ENCODE measurements at regions not wholly inside any gene's neighbourhood (a gene's known extent, or its start where the extent isn't known, plus 50 kb on each side); places are given as distances from the start of the nearest gene placed in this dataset.

DNA sequence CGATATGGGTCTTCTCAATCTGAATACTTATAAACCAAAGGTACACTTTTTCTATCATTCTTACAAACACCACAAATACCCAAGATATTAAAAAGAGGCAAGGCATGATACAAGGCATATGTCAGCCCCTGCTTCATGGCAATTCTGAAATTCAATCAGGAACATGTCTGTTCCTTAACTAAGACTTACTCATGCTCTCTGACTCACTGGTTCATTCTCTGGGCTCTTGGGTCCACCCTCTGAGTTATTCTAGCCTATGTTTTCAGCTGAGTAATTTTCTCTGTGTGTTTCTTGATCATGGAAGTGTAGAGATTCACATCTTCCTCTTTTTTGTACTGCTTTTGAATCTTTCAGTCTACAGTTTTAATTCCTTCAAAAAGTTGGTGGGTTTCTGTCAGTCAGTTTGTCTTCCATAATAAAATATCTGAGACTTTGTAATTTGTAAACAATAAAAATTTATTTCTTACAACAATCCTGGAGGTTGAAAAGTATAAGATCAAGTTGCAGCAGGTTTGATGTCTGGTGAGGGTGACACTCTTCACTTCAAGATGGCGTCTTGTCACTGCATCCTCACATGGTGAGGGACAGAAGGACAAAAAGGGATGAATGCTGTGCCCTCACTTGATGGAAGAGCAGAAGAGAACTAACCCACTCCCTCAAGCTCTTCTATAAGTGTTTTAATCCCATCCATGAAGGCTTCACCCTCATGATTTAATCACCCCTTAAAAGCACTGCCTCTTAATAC lies 211.7 kb downstream of the FAM76B start:
- peaks cover 2% of the 10 kb centered on the region in 2 donors for H3K27me3 Mint-ChIP-seq
- no peaks in the 10 kb centered on the region for H3K36me3 Mint-ChIP-seq
- H3K27ac Mint-ChIP-seq, result no peak overlapping the region
- DNase-seq (ENCODE audit: low spot score) (no peak), ATAC-seq (no peak)
- H3K4me1 Mint-ChIP-seq (ENCODE audit: low read depth in 2 of 2), result no peaks in the 10 kb centered on the region
- peaks cover 2% of the 10 kb centered on the region for H3K9me3 Mint-ChIP-seq
- no peak overlapping the region for H3K4me3 Mint-ChIP-seq

GRCh38 chr11:95576146-95576845 lies 213.3 kb downstream of the FAM76B start:
- Mint-ChIP-seq H3K36me3 (no peaks in the 10 kb centered on the region), H3K9me3 (peaks cover 2% of the 10 kb centered on the region), H3K27me3 (peaks cover 0 to 2% of the 10 kb centered on the region in 2 donors), H3K4me3 (no peak overlapping the region), H3K4me1 (ENCODE audit: low read depth in 2 of 2) (no peaks in the 10 kb centered on the region), H3K27ac (no peak overlapping the region)
- DNase-seq (ENCODE audit: low spot score), result no peak
- ATAC-seq, result no peak

DNA sequence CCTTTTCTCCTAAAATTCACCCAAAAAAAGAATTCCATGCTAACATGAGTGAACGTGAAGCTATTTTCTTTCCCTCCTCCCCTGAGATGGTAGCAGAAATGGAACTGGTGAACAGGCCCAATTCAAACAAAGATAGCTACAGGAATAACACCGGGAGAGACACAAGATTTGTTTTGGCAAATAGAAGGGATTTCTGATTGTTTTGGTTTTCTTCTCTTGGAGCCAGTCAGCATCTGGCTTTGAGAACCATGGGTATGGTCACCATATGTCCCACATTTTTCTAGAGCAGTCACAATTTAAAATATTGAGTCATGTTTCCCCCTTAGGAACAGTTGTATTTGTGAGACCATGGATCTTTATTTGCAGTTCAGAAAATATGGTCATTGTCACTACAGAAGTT lies 214.1 kb downstream of the FAM76B start:
- H3K9me3 Mint-ChIP-seq, result peaks cover 2% of the 10 kb centered on the region
- no peaks in the 10 kb centered on the region for H3K4me1 Mint-ChIP-seq (ENCODE audit: low read depth in 2 of 2)
- no peak overlapping the region for H3K4me3 Mint-ChIP-seq
- DNase-seq (ENCODE audit: low spot score), result no peak
- ATAC-seq, result no peak
- H3K27ac Mint-ChIP-seq, result no peak overlapping the region
- H3K36me3 Mint-ChIP-seq, result no peaks in the 10 kb centered on the region
- peaks cover 0 to 5% of the 10 kb centered on the region in 2 donors for H3K27me3 Mint-ChIP-seq

GRCh38 chr11:95571718-95572260 lies 217.8 kb downstream of the FAM76B start:
- ATAC-seq (no peak), DNase-seq (ENCODE audit: low spot score) (no peak)
- Mint-ChIP-seq H3K36me3 (peaks cover 5% of the 10 kb centered on the region), H3K27ac (no peak overlapping the region), H3K27me3 (peaks cover 8 to 16% of the 10 kb centered on the region in 2 donors), H3K4me3 (no peak overlapping the region), H3K4me1 (ENCODE audit: low read depth in 2 of 2) (no peaks in the 10 kb centered on the region), H3K9me3 (peaks cover 4% of the 10 kb centered on the region)

- no peak for ATAC-seq
- Mint-ChIP-seq H3K9me3 (peaks cover 4% of the 10 kb centered on the region), H3K27ac (no peak overlapping the region), H3K4me3 (no peak overlapping the region), H3K36me3 (peaks cover 5% of the 10 kb centered on the region), H3K27me3 (peaks cover 8 to 16% of the 10 kb centered on the region in 2 donors), H3K4me1 (ENCODE audit: low read depth in 2 of 2) (no peaks in the 10 kb centered on the region)
- no peak for DNase-seq (ENCODE audit: low spot score)
Measured at GRCh38 chr11:95570845-95571244, 218.7 kb downstream of the FAM76B start.

GRCh38 chr11:95569207-95569606 lies 220.4 kb downstream of the FAM76B start:
- Mint-ChIP-seq H3K27me3 (peaks cover 9 to 16% of the 10 kb centered on the region in 2 donors), H3K9me3 (peaks cover 4% of the 10 kb centered on the region), H3K4me1 (ENCODE audit: low read depth in 2 of 2) (no peaks in the 10 kb centered on the region), H3K27ac (no peak overlapping the region), H3K4me3 (no peak overlapping the region), H3K36me3 (peaks cover 5% of the 10 kb centered on the region)
- DNase-seq (ENCODE audit: low spot score) (no peak), ATAC-seq (no peak)

- Mint-ChIP-seq H3K9me3 (peaks cover 4% of the 10 kb centered on the region), H3K4me3 (no peak overlapping the region), H3K36me3 (peaks cover 5% of the 10 kb centered on the region), H3K27ac (no peak overlapping the region), H3K4me1 (ENCODE audit: low read depth in 2 of 2) (no peaks in the 10 kb centered on the region), H3K27me3 (peaks cover 12 to 21% of the 10 kb centered on the region in 2 donors)
- no peak for ATAC-seq
- DNase-seq (ENCODE audit: low spot score), result no peak
Measured at GRCh38 chr11:95568281-95568680, 221.3 kb downstream of the FAM76B start.

- no peak overlapping the region for H3K4me3 Mint-ChIP-seq
- no peak overlapping the region for H3K27ac Mint-ChIP-seq
- peaks cover 14 to 24% of the 10 kb centered on the region in 2 donors for H3K27me3 Mint-ChIP-seq
- DNase-seq (ENCODE audit: low spot score) (no peak), ATAC-seq (no peak)
- no peaks in the 10 kb centered on the region for H3K4me1 Mint-ChIP-seq (ENCODE audit: low read depth in 2 of 2)
- peaks cover 4% of the 10 kb centered on the region for H3K9me3 Mint-ChIP-seq
- H3K36me3 Mint-ChIP-seq, result peaks cover 5% of the 10 kb centered on the region
Measured at GRCh38 chr11:95567685-95568084, 221.9 kb downstream of the FAM76B start.

DNA sequence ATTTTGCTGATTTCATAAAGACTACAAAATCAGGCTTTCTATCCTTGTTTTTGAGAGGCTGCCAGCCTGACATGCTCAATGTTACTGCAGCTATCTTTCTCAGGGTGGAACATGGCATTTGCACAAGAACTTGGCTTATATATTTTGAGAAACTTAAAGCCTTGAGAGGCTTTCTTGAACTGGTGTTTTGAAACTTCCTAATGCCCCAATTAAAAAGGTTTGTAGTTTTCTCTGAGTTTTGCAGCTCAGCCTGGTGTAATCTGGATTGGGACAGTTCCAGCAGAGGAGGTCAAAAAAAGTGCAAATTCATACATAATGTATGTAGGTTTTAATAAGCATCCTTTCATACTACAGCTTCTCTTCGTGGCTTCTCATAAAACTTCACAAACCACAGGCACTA lies 223.4 kb downstream of the FAM76B start:
- Mint-ChIP-seq H3K9me3 (peaks cover 4% of the 10 kb centered on the region), H3K27ac (no peak overlapping the region), H3K27me3 (peaks cover 22 to 34% of the 10 kb centered on the region in 2 donors), H3K4me1 (ENCODE audit: low read depth in 2 of 2) (no peaks in the 10 kb centered on the region), H3K4me3 (no peak overlapping the region), H3K36me3 (peaks cover 5% of the 10 kb centered on the region)
- ATAC-seq (no peak), DNase-seq (ENCODE audit: low spot score) (no peak)

- H3K36me3 Mint-ChIP-seq, result peaks cover 5% of the 10 kb centered on the region
- no peak for DNase-seq (ENCODE audit: low spot score)
- H3K27me3 Mint-ChIP-seq, result peaks cover 22 to 34% of the 10 kb centered on the region in 2 donors
- H3K4me3 Mint-ChIP-seq, result no peak overlapping the region
- no peak for ATAC-seq
- H3K27ac Mint-ChIP-seq, result no peak overlapping the region
- peaks cover 4% of the 10 kb centered on the region for H3K9me3 Mint-ChIP-seq
- H3K4me1 Mint-ChIP-seq (ENCODE audit: low read depth in 2 of 2), result no peaks in the 10 kb centered on the region
Measured at GRCh38 chr11:95565724-95566141, 223.8 kb downstream of the FAM76B start.

- no peak for DNase-seq (ENCODE audit: low spot score)
- ATAC-seq, result no peak
- H3K27me3 Mint-ChIP-seq, result peaks cover 19 to 34% of the 10 kb centered on the region in 2 donors
- no peak overlapping the region for H3K4me3 Mint-ChIP-seq
- H3K36me3 Mint-ChIP-seq, result no peaks in the 10 kb centered on the region
- H3K27ac Mint-ChIP-seq, result no peak overlapping the region
- no peaks in the 10 kb centered on the region for H3K9me3 Mint-ChIP-seq
- H3K4me1 Mint-ChIP-seq (ENCODE audit: low read depth in 2 of 2), result no peaks in the 10 kb centered on the region
Measured at GRCh38 chr11:95563859-95564258, 225.7 kb downstream of the FAM76B start.

DNA sequence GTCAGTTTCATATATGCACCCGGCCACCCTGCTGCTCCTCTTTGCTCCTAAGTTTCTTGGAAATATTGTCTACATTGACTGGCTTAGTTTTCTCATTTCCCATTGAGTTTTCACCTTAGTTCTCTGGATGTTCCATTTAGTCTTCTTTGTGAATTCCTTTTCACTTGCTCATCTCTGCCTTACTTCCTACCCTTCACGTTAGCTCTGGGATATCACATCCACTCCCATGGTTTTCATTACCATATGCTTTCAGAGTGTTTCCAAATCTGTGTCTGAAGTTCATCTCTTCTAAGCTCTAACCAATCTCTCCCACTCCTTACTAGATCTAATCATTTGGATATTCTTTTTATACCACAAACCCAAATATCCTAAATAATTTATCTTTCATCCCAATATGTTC lies 226.4 kb downstream of the FAM76B start:
- no peaks in the 10 kb centered on the region for H3K9me3 Mint-ChIP-seq
- no peak overlapping the region for H3K27ac Mint-ChIP-seq
- H3K27me3 Mint-ChIP-seq, result peaks cover 17 to 33% of the 10 kb centered on the region in 2 donors
- DNase-seq (ENCODE audit: low spot score), result no peak
- no peaks in the 10 kb centered on the region for H3K4me1 Mint-ChIP-seq (ENCODE audit: low read depth in 2 of 2)
- H3K4me3 Mint-ChIP-seq, result no peak overlapping the region
- no peaks in the 10 kb centered on the region for H3K36me3 Mint-ChIP-seq
- ATAC-seq, result no peak

GRCh38 chr11:95562196-95562921 lies 227.2 kb downstream of the FAM76B start:
- H3K27ac Mint-ChIP-seq, result no peak overlapping the region
- H3K9me3 Mint-ChIP-seq, result no peaks in the 10 kb centered on the region
- DNase-seq (ENCODE audit: low spot score), result no peak
- H3K27me3 Mint-ChIP-seq, result peaks cover 16 to 25% of the 10 kb centered on the region in 2 donors
- peaks cover 0 to 2% of the 10 kb centered on the region in 2 donors for H3K4me1 Mint-ChIP-seq (ENCODE audit: low read depth in 2 of 2)
- H3K36me3 Mint-ChIP-seq, result no peaks in the 10 kb centered on the region
- H3K4me3 Mint-ChIP-seq, result no peak overlapping the region
- ATAC-seq, result no peak

DNA sequence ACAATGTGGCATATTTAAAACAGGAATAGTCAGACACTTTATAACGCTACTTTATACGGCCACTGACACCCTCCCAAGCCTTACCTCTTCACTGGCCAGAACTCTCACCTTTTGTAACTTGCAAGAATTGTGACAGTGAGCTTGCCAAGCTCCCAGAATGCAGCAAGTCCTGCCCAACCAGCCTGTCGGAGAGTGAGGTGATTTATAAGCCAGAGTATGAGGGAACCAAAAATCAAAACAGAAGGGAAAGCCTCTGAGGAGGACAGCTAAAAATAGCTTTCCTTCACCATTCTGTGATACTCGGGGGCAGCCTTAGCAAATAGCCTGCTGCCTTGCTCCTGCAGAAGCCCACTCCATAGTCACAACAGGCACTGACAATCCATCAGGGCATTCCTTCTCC lies 229.7 kb downstream of the FAM76B start:
- Mint-ChIP-seq H3K27me3 (peaks cover 14 to 25% of the 10 kb centered on the region in 2 donors), H3K4me3 (no peak overlapping the region), H3K4me1 (ENCODE audit: low read depth in 2 of 2) (peaks cover 0 to 14% of the 10 kb centered on the region in 2 donors), H3K9me3 (no peaks in the 10 kb centered on the region), H3K27ac (no peak overlapping the region), H3K36me3 (no peaks in the 10 kb centered on the region)
- DNase-seq (ENCODE audit: low spot score), result no peak
- no peak for ATAC-seq

Measured in natural killer cell treated with Interleukin-12 subunit alpha and Interleukin-12 subunit beta and Interleukin-15 and Interleukin-18, amount 100 ng/mL, for 72 hours (primary cell).